Neural cell (in vitro differentiated cells): ENCODE measurements at regions not wholly inside any gene's neighbourhood (a gene's known extent, or its start where the extent isn't known, plus 50 kb on each side); places are given as distances from the start of the nearest gene placed in this dataset.

Experiments
- CTCF ChIP-seq: fragments of 450-650 bp; IDR thresholded peaks from 2 replicates; pipeline ENCODE4 v1.5.1; 2014; ENCODE audit warnings: antibody characterized with exemption, mild to moderate bottlenecking, moderate library complexity; ENCODE audit not compliant: poor library complexity, severe bottlenecking
- EP300 ChIP-seq: fragments of 450-650 bp; conservative IDR thresholded peaks from 2 replicates; pipeline ENCODE4 v1.6.1; 2014; ENCODE audit warnings: antibody characterized with exemption, mild to moderate bottlenecking, moderate library complexity; ENCODE audit not compliant: poor library complexity, severe bottlenecking
- EZH2 ChIP-seq: fragments of 200-600, 300-800 bp; shearing (Covaris generic), sonication (generic); IDR thresholded peaks from 2 replicates; pipeline ENCODE4 v1.6.1; 2014; ENCODE audit warnings: antibody characterized with exemption, low read length, borderline replicate concordance, mild to moderate bottlenecking; ENCODE audit not compliant: insufficient read depth, poor library complexity, severe bottlenecking
- MXI1 ChIP-seq: fragments of 450-650 bp; conservative IDR thresholded peaks from 2 replicates; pipeline ENCODE4 v1.6.1; 2014; ENCODE audit warnings: antibody characterized with exemption, mild to moderate bottlenecking; ENCODE audit not compliant: poor library complexity, severe bottlenecking
- POLR2AphosphoS5 ChIP-seq: IDR thresholded peaks from 2 replicates; pipeline ENCODE4 v1.6.1; 2012
- RAD21 ChIP-seq: fragments of 450-650 bp; conservative IDR thresholded peaks from 2 replicates; pipeline ENCODE4 v1.6.1; 2014; ENCODE audit warnings: antibody characterized with exemption, mild to moderate bottlenecking, moderate library complexity
- REST ChIP-seq: IDR thresholded peaks from 2 replicates; pipeline ENCODE4 v1.6.1; 2012; ENCODE audit warnings: borderline replicate concordance
- SMC3 ChIP-seq: fragments of 450-650 bp; conservative IDR thresholded peaks from 2 replicates; pipeline ENCODE4 v1.6.1; 2014; ENCODE audit warnings: antibody characterized with exemption, mild to moderate bottlenecking, moderate library complexity; ENCODE audit not compliant: poor library complexity
- TAF1 ChIP-seq: IDR thresholded peaks from 2 replicates; pipeline ENCODE4 v1.6.1; 2012; ENCODE audit warnings: low read depth

GRCh38 chr4:180617196-180617595 lies 1626.0 kb upstream of the TENM3 start:
- TF ChIP-seq POLR2AphosphoS5 (no peak), CTCF (no peak), EZH2 (no peak), EP300 (no peak), TAF1 (no peak), RAD21 (no peak), MXI1 (no peak), SMC3 (no peak), REST (no peak)
